ENCODE measurements at regions not wholly inside any gene's neighbourhood (a gene's known extent, or its start where the extent isn't known, plus 50 kb on each side); places are given as distances from the start of the nearest gene placed in this dataset.
"Not testable (repeated sequence)": the region's sequence is repeated elsewhere in the genome, so short reads cannot be mapped to it uniquely, and the experiment has no call there.

DNA sequence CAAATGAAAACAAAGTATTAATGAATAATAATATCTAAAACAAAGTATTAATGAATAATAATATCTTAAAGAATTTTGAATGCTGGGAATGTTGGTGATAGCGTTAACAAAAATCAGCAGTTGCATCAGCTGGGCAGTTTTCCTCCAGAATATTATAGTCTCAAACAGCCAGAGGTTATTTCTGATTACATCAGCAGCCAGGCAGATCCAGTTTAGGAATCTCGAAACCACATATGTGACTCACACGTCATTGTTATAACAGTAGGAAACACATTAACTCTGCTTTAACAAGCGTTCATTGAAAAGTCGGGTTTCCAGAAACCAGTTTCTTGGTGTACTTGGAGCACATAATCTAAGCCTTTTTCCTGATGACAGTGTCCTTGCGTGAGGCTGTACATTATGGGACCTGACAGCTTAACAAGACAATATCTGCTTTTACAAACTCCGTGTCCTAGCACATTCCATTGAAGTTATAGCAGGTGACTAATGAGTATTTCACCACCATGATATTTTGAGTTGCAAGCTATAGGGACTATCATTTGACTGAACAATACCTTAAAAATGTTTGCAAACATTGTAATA lies 559.5 kb upstream of the KLF4 start:
- TF ChIP-seq, protein P1, sequence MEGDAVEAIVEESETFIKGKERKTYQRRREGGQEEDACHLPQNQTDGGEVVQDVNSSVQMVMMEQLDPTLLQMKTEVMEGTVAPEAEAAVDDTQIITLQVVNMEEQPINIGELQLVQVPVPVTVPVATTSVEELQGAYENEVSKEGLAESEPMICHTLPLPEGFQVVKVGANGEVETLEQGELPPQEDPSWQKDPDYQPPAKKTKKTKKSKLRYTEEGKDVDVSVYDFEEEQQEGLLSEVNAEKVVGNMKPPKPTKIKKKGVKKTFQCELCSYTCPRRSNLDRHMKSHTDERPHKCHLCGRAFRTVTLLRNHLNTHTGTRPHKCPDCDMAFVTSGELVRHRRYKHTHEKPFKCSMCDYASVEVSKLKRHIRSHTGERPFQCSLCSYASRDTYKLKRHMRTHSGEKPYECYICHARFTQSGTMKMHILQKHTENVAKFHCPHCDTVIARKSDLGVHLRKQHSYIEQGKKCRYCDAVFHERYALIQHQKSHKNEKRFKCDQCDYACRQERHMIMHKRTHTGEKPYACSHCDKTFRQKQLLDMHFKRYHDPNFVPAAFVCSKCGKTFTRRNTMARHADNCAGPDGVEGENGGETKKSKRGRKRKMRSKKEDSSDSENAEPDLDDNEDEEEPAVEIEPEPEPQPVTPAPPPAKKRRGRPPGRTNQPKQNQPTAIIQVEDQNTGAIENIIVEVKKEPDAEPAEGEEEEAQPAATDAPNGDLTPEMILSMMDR (conservative IDR thresholded peaks at IDR 0.05): no peak
- H3K27ac ChIP-seq: no peak overlapping the region

GRCh38 chr9:108048406-108049025 lies 558.9 kb upstream of the KLF4 start:
- H3K27ac ChIP-seq: no peak overlapping the region
- TF ChIP-seq, protein P1 (conservative IDR thresholded peaks at IDR 0.05): no peak

DNA sequence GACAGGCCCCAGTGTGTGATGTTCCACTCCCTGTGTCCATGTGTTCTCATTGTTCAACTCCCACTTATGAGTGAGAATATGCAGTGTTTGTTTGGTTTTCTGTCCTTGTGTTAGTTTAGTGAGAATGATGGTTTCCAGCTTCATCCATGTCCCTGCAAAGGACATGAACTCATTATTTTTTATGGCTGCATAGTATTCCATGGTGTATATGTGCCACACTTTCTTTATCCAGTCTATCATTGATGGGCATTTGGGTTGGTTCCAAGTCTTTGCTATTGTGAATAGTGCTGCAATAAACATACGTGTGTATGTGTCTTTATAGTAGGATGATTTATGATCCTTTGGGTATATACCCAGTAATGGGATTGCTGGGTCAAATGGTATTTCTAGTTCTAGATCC lies 558.2 kb upstream of the KLF4 start:
- not testable (repeated sequence) for H3K27ac ChIP-seq

DNA sequence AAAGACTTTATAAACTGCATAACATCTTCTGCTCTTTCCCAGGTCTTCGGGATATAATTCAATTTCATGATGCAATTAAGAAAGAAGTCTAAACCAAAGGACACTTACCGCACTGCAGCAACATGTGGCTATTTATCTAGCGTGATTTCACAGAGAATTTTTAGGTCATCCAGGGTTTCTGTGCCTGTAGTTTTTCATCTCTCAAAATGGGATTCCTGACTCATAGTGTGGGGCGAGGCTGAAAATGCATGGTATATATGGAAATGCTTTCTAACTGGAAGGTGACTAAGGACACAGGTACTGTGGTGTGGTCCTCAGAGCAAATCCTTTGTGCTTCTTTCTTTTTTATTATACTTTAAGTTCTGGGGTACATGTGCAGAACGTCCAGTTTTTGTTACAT lies 557.7 kb upstream of the KLF4 start:
- no peak overlapping the region for H3K27ac ChIP-seq
- TF ChIP-seq, protein P1 (conservative IDR thresholded peaks at IDR 0.05): no peak

DNA sequence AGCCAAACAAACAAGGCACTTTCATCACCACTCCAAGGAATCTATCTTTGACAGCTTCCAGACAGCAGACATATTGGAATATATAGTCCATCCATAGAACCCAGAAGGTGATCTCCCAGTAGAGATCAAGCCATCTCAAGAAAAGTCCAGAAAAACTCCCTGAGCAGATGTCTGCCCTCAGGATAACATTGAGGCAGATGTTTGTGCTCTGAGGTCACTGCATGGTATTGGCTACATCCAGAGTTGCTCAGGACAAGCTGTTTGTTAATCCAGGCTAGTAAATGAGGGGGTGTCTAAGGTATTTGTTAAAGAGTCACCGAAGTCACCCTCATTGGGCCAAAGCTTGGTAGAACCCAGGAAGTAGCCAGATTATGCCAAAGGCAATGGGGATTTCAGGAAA lies 556.3 kb upstream of the KLF4 start:
- TF ChIP-seq, protein P1 (conservative IDR thresholded peaks at IDR 0.05): no peak
- H3K27ac ChIP-seq: no peak overlapping the region

DNA sequence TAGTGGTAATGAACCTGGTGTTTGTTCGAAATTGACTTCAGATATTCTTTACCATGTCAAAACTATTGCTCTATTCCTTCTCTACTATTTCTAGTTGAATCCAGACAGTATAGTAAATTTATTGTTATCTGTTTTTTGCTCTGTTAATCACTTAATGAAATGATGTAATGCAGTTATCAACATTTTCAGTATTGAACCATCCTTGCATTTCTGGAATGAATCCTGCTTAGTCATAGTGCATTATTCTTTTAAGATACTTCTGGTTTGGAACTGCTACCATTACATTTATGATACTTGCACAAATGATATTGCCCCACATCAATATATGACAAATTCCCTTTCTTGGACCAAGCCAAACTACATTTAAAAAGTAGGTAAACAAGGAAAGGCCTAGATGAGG lies 554.0 kb upstream of the KLF4 start:
- TF ChIP-seq, protein P1 (conservative IDR thresholded peaks at IDR 0.05): no peak
- H3K27ac ChIP-seq: no peak overlapping the region

- H3K27ac ChIP-seq: no peak overlapping the region
- TF ChIP-seq, protein P1 (conservative IDR thresholded peaks at IDR 0.05): no peak
These were observed 552.0 kb upstream of the KLF4 start for GRCh38 chr9:108041551-108041950.

DNA sequence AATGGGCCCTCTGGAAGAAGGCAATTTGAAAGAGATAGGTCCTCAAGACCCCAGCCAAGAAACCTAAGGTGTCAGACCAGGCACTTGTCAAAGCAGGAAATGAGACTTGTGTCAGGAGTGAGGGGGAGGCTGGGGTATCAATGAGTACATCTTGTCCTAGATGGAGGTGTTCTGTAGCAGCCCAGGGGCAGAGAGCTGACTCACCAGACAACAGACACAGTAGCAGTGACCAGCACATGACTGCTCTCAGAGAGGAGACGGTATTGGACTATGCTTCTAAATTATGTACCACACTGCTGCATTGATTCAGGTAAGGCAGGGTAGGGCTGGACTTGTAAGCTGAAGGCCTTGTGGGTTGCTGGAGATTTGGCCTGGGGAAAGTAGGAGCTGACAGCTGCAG lies 551.2 kb upstream of the KLF4 start:
- H3K27ac ChIP-seq: no peak overlapping the region
- TF ChIP-seq, protein P1 (conservative IDR thresholded peaks at IDR 0.05): no peak
